ENCODE measurements at regions not wholly inside any gene's neighbourhood (a gene's known extent, or its start where the extent isn't known, plus 50 kb on each side); places are given as distances from the start of the nearest gene placed in this dataset.

DNA sequence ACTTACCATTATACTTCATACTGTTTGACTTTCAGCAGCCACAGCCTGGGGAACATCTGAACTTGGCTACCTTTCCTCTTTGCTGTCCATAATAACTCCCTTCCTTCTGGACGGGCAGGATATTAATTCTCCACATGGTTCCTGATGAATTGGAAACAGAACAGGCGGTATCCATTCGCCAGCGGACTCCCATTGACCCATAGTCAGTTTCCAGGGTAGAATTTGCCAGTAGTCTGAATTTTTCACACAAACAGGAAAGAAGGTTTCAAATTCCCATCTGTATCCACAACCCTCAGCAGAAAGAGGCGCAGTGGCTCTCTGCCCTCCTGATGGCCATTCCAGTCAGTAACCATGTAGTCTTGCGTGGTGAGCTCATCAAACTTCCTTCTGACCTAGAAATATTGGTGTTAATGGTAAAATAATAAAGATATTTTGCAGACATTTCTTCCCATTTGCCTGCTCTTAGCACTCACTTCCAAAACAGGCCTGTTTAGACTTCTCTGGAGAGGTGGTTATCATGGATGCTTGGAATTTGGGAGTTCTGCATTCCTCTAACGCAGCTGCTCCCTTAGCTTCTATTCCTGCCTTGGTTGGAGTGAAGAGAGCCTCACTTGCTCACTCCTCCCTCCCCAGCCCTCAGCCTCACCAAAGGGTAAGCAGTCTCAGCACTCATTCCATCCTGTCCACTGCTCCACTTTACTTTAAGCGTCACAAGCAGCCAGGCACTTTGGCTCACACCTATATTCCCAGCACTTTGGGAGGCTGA lies 75.0 kb upstream of the OXGR1 start:
- TF ChIP-seq, protein P1, sequence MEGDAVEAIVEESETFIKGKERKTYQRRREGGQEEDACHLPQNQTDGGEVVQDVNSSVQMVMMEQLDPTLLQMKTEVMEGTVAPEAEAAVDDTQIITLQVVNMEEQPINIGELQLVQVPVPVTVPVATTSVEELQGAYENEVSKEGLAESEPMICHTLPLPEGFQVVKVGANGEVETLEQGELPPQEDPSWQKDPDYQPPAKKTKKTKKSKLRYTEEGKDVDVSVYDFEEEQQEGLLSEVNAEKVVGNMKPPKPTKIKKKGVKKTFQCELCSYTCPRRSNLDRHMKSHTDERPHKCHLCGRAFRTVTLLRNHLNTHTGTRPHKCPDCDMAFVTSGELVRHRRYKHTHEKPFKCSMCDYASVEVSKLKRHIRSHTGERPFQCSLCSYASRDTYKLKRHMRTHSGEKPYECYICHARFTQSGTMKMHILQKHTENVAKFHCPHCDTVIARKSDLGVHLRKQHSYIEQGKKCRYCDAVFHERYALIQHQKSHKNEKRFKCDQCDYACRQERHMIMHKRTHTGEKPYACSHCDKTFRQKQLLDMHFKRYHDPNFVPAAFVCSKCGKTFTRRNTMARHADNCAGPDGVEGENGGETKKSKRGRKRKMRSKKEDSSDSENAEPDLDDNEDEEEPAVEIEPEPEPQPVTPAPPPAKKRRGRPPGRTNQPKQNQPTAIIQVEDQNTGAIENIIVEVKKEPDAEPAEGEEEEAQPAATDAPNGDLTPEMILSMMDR (IDR thresholded peaks at IDR 0.05), result no peak
- TF ChIP-seq POLR2AphosphoS5 (IDR thresholded peaks at IDR 0.05) (no peak), POLR2A (IDR thresholded peaks at IDR 0.05) (no peak), EP300 (IDR thresholded peaks at IDR 0.05) (no peak)

All from stomach (tissue), 4 donors.